ENCODE measurements at regions not wholly inside any gene's neighbourhood (a gene's known extent, or its start where the extent isn't known, plus 50 kb on each side); places are given as distances from the start of the nearest gene placed in this dataset.

GRCh38 chr2:136534811-136535210, 230.5 kb upstream of the THSD7B start:
- DNase-seq (ENCODE audit: low read depth), result no peak

DNA sequence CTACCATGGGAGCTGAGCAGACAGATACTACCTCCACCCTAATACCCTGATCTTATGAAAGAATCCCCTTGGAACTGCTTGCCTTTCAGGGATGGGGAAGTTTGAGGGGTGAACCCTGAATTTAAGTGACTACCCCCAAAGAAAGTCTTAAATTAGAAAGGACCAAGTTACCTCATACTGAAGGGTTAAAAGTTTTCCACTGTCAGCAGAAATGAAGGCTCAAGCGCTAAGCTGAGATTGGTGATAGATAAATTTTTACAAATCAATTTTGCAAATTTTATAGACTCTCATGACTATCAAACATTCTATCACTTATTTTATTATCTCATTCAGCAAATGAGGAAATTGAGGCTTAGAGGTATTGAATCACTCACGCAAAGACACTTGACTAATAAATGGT, 233.2 kb upstream of the THSD7B start:
- DNase-seq (ENCODE audit: low read depth), result no peak
- no peak overlapping the region for H3K4me3 ChIP-seq (replicated peaks; ENCODE audit: low read depth, low read length)
- no peak for TF ChIP-seq CTCF (IDR thresholded peaks at IDR 0.05; ENCODE audit: low read length, missing control alignments)

More at GRCh38 chr2:136534811-136535210, 230.5 kb upstream of the THSD7B start:
- no peak overlapping the region for H3K4me3 ChIP-seq (replicated peaks; ENCODE audit: low read depth, low read length)
- no peak for TF ChIP-seq CTCF (IDR thresholded peaks at IDR 0.05; ENCODE audit: low read length, missing control alignments)

- no peak for DNase-seq (ENCODE audit: low read depth)
- H3K4me3 ChIP-seq (replicated peaks; ENCODE audit: low read depth, low read length), result no peak overlapping the region
- no peak for TF ChIP-seq CTCF (IDR thresholded peaks at IDR 0.05; ENCODE audit: low read length, missing control alignments)
Measured at GRCh38 chr2:136531731-136532130, 233.6 kb upstream of the THSD7B start.

GRCh38 chr2:136530146-136530545, 235.2 kb upstream of the THSD7B start:
- no peak for TF ChIP-seq CTCF (IDR thresholded peaks at IDR 0.05; ENCODE audit: low read length, missing control alignments)
- no peak for DNase-seq (ENCODE audit: low read depth)
- no peak overlapping the region for H3K4me3 ChIP-seq (replicated peaks; ENCODE audit: low read depth, low read length)

GRCh38 chr2:136527560-136527959, 237.8 kb upstream of the THSD7B start:
- TF ChIP-seq CTCF (IDR thresholded peaks at IDR 0.05; ENCODE audit: low read length, missing control alignments), result no peak
- H3K4me3 ChIP-seq (replicated peaks; ENCODE audit: low read depth, low read length), result no peak overlapping the region
- peak; percentile 17 for DNase-seq (ENCODE audit: low read depth)

- DNase-seq (ENCODE audit: low read depth), result no peak
- no peak overlapping the region for H3K4me3 ChIP-seq (replicated peaks; ENCODE audit: low read depth, low read length)
- TF ChIP-seq CTCF (IDR thresholded peaks at IDR 0.05; ENCODE audit: low read length, missing control alignments), result no peak
Measured at GRCh38 chr2:136522724-136523123, 242.6 kb upstream of the THSD7B start.

DNA sequence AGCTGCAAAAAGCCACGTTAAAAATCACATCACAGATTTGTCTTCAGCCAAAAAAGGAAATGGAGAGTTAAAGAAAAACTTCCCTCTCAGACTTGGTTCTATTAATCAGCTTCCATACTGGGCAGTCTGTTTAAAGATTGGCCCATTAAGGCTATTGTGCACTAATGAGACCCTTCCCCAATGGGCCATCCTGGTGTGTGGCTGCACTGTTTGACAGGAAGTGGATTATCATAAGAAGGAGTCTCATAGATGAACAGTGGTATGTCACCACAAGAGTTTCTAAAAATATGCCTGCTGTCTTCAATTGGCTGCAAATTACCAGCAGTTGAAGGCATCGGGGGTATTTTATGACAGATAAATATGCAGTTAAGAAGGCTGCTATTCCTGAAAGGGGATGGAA, 247.6 kb upstream of the THSD7B start:
- DNase-seq (ENCODE audit: low read depth), result no peak
- no peak overlapping the region for H3K4me3 ChIP-seq (replicated peaks; ENCODE audit: low read depth, low read length)
- TF ChIP-seq CTCF (IDR thresholded peaks at IDR 0.05; ENCODE audit: low read length, missing control alignments), result no peak
